ENCODE measurements at regions not wholly inside any gene's neighbourhood (a gene's known extent, or its start where the extent isn't known, plus 50 kb on each side); places are given as distances from the start of the nearest gene placed in this dataset.

DNA sequence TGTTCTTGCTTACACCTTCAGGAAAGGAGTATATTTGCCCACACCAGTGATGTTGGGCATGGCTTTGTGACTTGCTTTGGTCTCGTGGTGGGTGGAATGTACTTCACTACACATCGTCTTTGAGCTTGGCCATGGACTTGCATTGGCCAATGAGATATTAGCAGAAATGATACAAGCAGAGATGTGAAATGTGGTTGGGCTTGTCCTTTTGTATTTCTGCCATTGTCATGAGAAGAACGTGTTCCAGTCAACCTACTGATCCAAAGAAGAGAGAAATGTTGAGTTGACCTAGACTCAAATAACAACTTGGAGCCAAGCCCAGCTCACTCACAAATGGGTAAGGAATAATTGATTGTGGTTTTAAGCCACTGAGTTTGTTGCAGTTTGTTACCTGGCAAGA lies 138.4 kb upstream of the ARX start:
- TF ChIP-seq, protein P1, sequence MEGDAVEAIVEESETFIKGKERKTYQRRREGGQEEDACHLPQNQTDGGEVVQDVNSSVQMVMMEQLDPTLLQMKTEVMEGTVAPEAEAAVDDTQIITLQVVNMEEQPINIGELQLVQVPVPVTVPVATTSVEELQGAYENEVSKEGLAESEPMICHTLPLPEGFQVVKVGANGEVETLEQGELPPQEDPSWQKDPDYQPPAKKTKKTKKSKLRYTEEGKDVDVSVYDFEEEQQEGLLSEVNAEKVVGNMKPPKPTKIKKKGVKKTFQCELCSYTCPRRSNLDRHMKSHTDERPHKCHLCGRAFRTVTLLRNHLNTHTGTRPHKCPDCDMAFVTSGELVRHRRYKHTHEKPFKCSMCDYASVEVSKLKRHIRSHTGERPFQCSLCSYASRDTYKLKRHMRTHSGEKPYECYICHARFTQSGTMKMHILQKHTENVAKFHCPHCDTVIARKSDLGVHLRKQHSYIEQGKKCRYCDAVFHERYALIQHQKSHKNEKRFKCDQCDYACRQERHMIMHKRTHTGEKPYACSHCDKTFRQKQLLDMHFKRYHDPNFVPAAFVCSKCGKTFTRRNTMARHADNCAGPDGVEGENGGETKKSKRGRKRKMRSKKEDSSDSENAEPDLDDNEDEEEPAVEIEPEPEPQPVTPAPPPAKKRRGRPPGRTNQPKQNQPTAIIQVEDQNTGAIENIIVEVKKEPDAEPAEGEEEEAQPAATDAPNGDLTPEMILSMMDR (IDR thresholded peaks at IDR 0.05): no peak
- no peak for TF ChIP-seq POLR2A (IDR thresholded peaks at IDR 0.05)
